Endodermal cell (in vitro differentiated cells): ENCODE measurements at regions not wholly inside any gene's neighbourhood (a gene's known extent, or its start where the extent isn't known, plus 50 kb on each side); places are given as distances from the start of the nearest gene placed in this dataset.
"Not testable (repeated sequence)": the region's sequence is repeated elsewhere in the genome, so short reads cannot be mapped to it uniquely, and the experiment has no call there.

Experiments used
- DNase-seq: peaks from one replicate; pipeline ENCODE4 v3.0.0-alpha.2; 2017
- H3K27ac ChIP-seq: 2 replicates; pipeline ENCODE4 v1.5.1; 2013; ENCODE audit warnings: mild to moderate bottlenecking, low read depth, low read length, moderate library complexity
- H3K27me3 ChIP-seq: 2 replicates; pipeline ENCODE4 v1.6.1; 2013; ENCODE audit warnings: mild to moderate bottlenecking, low read length, moderate library complexity; ENCODE audit not compliant: insufficient read depth, control insufficient read depth, poor library complexity, severe bottlenecking
- H3K36me3 ChIP-seq: 2 replicates; pipeline ENCODE4 v1.7.0; 2013; ENCODE audit warnings: mild to moderate bottlenecking, low read length, moderate library complexity; ENCODE audit not compliant: control insufficient read depth, insufficient read depth
- H3K4me1 ChIP-seq: one replicate; pipeline ENCODE4 v1.7.0; 2013; ENCODE audit warnings: low read length; ENCODE audit not compliant: control insufficient read depth, insufficient read depth
- H3K4me3 ChIP-seq: 2 replicates; pipeline ENCODE4 v1.5.1; 2013; ENCODE audit warnings: mild to moderate bottlenecking, low read length, moderate library complexity
- H3K9ac ChIP-seq: 2 replicates; pipeline ENCODE4 v1.6.1; 2013; ENCODE audit warnings: mild to moderate bottlenecking, low read length, moderate library complexity; ENCODE audit not compliant: poor library complexity, severe bottlenecking; ENCODE audit errors: extremely low read depth
- H3K9me3 ChIP-seq: 2 replicates; pipeline ENCODE4 v1.6.1; 2013; ENCODE audit warnings: mild to moderate bottlenecking, low read length, moderate library complexity; ENCODE audit not compliant: control insufficient read depth
- H3K27ac Mint-ChIP-seq: 2 replicates; pipeline ENCODE4 v1.8.0; 2020; ENCODE audit warnings: mixed read lengths
- H3K27me3 Mint-ChIP-seq: 2 replicates; pipeline ENCODE4 v1.8.0; 2021; ENCODE audit warnings: mild to moderate bottlenecking, mixed read lengths; ENCODE audit not compliant: insufficient read depth
- H3K36me3 Mint-ChIP-seq: 2 replicates; pipeline ENCODE4 v1.8.0; 2020; ENCODE audit warnings: low read depth, mixed read lengths
- H3K4me1 Mint-ChIP-seq: 2 replicates; pipeline ENCODE4 v1.8.0; 2020; ENCODE audit warnings: mixed read lengths
- H3K4me3 Mint-ChIP-seq: 2 replicates; pipeline ENCODE4 v1.8.0; 2020; ENCODE audit warnings: mild to moderate bottlenecking, moderate library complexity, mixed read lengths
- H3K9me3 Mint-ChIP-seq: 2 replicates; pipeline ENCODE4 v1.8.0; 2020; ENCODE audit warnings: mild to moderate bottlenecking, mixed read lengths
- CTCF ChIP-seq: fragments of 200-600 bp; sonication (generic); conservative IDR thresholded peaks from 2 replicates; pipeline ENCODE4 v1.5.0; 2021; ENCODE audit warnings: antibody characterized with exemption, mild to moderate bottlenecking
- WGBS, 2 experiments: methylation state at CpG; one replicate each; pipeline versions ENCODE4 v1.1.5 to v1.1.7; 2013; ENCODE audit warnings: missing lambda C conversion rate in 2 of 2, mixed read lengths in 1 of 2; ENCODE audit not compliant: insufficient coverage in 1 of 2, insufficient read length in 1 of 2; 5-methylcytosine and 5-hydroxymethylcytosine counted together

DNA sequence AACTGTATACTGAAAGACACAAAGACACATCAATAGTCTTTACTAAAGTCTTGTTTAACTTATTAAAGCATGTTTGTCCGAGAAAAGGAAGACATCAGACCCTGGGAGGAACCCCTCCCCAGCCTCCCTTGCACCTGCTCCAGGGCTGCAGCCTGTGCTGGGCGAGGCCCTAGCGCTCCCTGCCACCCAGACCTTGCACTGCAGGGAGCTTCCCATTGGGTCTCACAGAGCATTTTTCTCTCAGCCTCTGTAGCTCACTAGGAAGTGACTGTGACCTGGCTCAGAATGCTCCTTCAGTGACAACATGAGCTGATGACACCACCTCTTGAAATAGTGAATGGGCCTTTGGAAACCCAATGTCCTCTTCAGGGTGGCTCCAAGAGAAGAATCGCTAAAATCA is 461.2 kb downstream of the TMEM121 start:
- no peak overlapping the region for H3K4me3 ChIP-seq
- no peaks in the 10 kb centered on the region for H3K27me3 ChIP-seq
- Mint-ChIP-seq H3K9me3 (peaks cover 86% of the 10 kb centered on the region), H3K27ac (no peak overlapping the region), H3K4me3 (no peak overlapping the region), H3K27me3 (no peaks in the 10 kb centered on the region), H3K36me3 (no peaks in the 10 kb centered on the region), H3K4me1 (no peaks in the 10 kb centered on the region)
- WGBS, 2 experiments = 43 to 50% methylated on average over 1 to 4 of the region's 4 CpGs
- no peak for DNase-seq
- H3K4me1 ChIP-seq = no peaks in the 10 kb centered on the region
- peaks cover 35% of the 10 kb centered on the region for H3K9me3 ChIP-seq
- no peak overlapping the region for H3K27ac ChIP-seq
- no peaks in the 10 kb centered on the region for H3K36me3 ChIP-seq
- TF ChIP-seq CTCF = no peak
- H3K9ac ChIP-seq = no peak overlapping the region

GRCh38 chr14:105989566-105990302 is 463.4 kb downstream of the TMEM121 start:
- no peak for DNase-seq
- Histone ChIP-seq H3K9me3 (peaks cover 48% of the 10 kb centered on the region), H3K27me3 (no peaks in the 10 kb centered on the region), H3K4me1 (no peaks in the 10 kb centered on the region), H3K9ac (no peak overlapping the region), H3K27ac (no peak overlapping the region), H3K4me3 (no peak overlapping the region), H3K36me3 (no peaks in the 10 kb centered on the region)
- WGBS, 2 experiments = 71 to 75% methylated on average over 1 to 2 of the region's 2 CpGs
- Mint-ChIP-seq H3K4me1 (no peaks in the 10 kb centered on the region), H3K27ac (no peak overlapping the region), H3K36me3 (no peaks in the 10 kb centered on the region), H3K27me3 (no peaks in the 10 kb centered on the region), H3K4me3 (no peak overlapping the region), H3K9me3 (peaks cover 84% of the 10 kb centered on the region)
- TF ChIP-seq CTCF = no peak

GRCh38 chr14:105991677-105992076 is 465.3 kb downstream of the TMEM121 start:
- not testable (repeated sequence) for H3K36me3 Mint-ChIP-seq, H3K4me1 ChIP-seq, H3K4me3 Mint-ChIP-seq, H3K36me3 ChIP-seq, H3K27me3 Mint-ChIP-seq, H3K9ac ChIP-seq, H3K27ac ChIP-seq, DNase-seq, H3K4me1 Mint-ChIP-seq, H3K4me3 ChIP-seq, H3K27ac Mint-ChIP-seq, H3K27me3 ChIP-seq
- WGBS, 2 experiments = 7 to 13% methylated on average over 5 of the region's 5 CpGs
- H3K9me3 ChIP-seq = peaks cover 48% of the 10 kb centered on the region
- peaks cover 79% of the 10 kb centered on the region for H3K9me3 Mint-ChIP-seq

DNA sequence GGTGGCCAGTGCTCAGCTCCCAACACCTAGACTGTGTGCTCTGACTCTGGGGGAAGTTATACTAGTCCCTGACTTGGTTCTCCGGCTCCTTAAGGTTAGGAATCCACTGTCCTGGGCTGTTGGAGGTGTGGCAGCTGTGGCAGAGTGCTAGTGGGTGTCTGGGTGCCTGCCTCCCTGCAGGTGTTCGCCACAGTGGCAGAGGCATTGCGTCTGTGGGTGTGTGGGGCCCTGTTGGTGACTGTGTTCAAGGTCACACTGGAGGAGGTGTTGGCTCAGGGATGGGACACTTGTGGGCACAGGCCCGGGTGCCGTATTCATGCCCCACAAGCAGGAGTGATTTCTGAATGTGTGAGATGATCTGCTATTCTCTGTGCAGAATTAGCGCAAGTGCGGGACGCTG is 467.4 kb downstream of the TMEM121 start:
- no peak overlapping the region for H3K4me3 ChIP-seq
- TF ChIP-seq CTCF = no peak
- H3K27me3 Mint-ChIP-seq = no peaks in the 10 kb centered on the region
- 30 to 75% methylated on average over 2 to 7 of the region's 8 CpGs for WGBS, 2 experiments
- no peaks in the 10 kb centered on the region for H3K36me3 ChIP-seq
- DNase-seq = no peak
- H3K4me3 Mint-ChIP-seq = no peak overlapping the region
- H3K9me3 Mint-ChIP-seq = peaks cover 71% of the 10 kb centered on the region
- H3K4me1 Mint-ChIP-seq = no peaks in the 10 kb centered on the region
- H3K9me3 ChIP-seq = peaks cover 27% of the 10 kb centered on the region
- H3K27me3 ChIP-seq = no peaks in the 10 kb centered on the region
- no peak overlapping the region for H3K27ac Mint-ChIP-seq
- H3K27ac ChIP-seq = no peak overlapping the region
- no peaks in the 10 kb centered on the region for H3K36me3 Mint-ChIP-seq
- no peak overlapping the region for H3K9ac ChIP-seq
- no peaks in the 10 kb centered on the region for H3K4me1 ChIP-seq

GRCh38 chr14:105995011-105995710 is 468.8 kb downstream of the TMEM121 start:
- not testable (repeated sequence) for DNase-seq, H3K27me3 ChIP-seq, H3K4me3 Mint-ChIP-seq, H3K4me1 Mint-ChIP-seq, H3K4me3 ChIP-seq, H3K27me3 Mint-ChIP-seq, H3K27ac Mint-ChIP-seq, H3K36me3 ChIP-seq, H3K36me3 Mint-ChIP-seq, H3K4me1 ChIP-seq, H3K9ac ChIP-seq, H3K27ac ChIP-seq
- 0 to 65% methylated on average over 1 to 3 of the region's 4 CpGs for WGBS, 2 experiments
- peaks cover 30% of the 10 kb centered on the region for H3K9me3 ChIP-seq
- peaks cover 74% of the 10 kb centered on the region for H3K9me3 Mint-ChIP-seq
